DND-41 (cell line): ENCODE measurements at regions not wholly inside any gene's neighbourhood (a gene's known extent, or its start where the extent isn't known, plus 50 kb on each side); places are given as distances from the start of the nearest gene placed in this dataset.

Experiments used
- EZH2 ChIP-seq: IDR thresholded peaks from 3 replicates; pipeline ENCODE4 v1.6.1; 2012; ENCODE audit warnings: borderline replicate concordance, low read depth, mild to moderate bottlenecking, moderate library complexity, low read length, inconsistent platforms; ENCODE audit not compliant: severe bottlenecking
- TF ChIP-seq, protein P1 (sequence below): IDR thresholded peaks from 2 replicates; pipeline ENCODE4 v1.5.1; 2012; ENCODE audit warnings: borderline replicate concordance, low read length, moderate library complexity, mild to moderate bottlenecking; ENCODE audit not compliant: poor library complexity, severe bottlenecking; ENCODE audit errors: extremely low read depth

DNA sequence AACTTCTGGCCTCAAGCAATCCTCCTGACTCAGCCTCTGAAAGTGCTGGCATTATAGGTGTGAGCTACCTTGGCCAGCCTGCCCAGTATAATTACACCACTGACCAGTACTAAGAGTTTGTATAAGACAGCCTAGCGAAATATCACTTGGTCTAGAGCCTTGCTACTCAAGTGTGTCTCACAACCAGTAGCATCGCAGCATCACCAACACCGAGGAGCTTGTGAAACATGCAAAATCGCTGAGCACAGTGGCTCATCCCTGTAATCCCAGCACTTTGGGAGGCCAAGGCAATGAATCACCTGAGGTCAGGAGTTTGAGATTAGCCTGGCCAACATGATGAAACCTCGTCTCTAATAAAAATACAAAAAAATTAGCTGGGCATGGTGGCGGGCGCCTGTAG is 102.0 kb upstream of the GATB start:
- TF ChIP-seq, protein P1, sequence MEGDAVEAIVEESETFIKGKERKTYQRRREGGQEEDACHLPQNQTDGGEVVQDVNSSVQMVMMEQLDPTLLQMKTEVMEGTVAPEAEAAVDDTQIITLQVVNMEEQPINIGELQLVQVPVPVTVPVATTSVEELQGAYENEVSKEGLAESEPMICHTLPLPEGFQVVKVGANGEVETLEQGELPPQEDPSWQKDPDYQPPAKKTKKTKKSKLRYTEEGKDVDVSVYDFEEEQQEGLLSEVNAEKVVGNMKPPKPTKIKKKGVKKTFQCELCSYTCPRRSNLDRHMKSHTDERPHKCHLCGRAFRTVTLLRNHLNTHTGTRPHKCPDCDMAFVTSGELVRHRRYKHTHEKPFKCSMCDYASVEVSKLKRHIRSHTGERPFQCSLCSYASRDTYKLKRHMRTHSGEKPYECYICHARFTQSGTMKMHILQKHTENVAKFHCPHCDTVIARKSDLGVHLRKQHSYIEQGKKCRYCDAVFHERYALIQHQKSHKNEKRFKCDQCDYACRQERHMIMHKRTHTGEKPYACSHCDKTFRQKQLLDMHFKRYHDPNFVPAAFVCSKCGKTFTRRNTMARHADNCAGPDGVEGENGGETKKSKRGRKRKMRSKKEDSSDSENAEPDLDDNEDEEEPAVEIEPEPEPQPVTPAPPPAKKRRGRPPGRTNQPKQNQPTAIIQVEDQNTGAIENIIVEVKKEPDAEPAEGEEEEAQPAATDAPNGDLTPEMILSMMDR = no peak
- TF ChIP-seq EZH2 = no peak
